ENCODE measurements at regions not wholly inside any gene's neighbourhood (a gene's known extent, or its start where the extent isn't known, plus 50 kb on each side); places are given as distances from the start of the nearest gene placed in this dataset.
"Not testable (repeated sequence)": the region's sequence is repeated elsewhere in the genome, so short reads cannot be mapped to it uniquely, and the experiment has no call there.

GRCh38 chr7:67616517-67616916 lies 619.9 kb downstream of the TYW1 start:
- DNase-seq (ENCODE audit: low spot score) = no peak

GRCh38 chr7:67618556-67619162 lies 622.0 kb downstream of the TYW1 start:
- DNase-seq (ENCODE audit: low spot score) = no peak

GRCh38 chr7:67619175-67619574 lies 622.5 kb downstream of the TYW1 start:
- DNase-seq (ENCODE audit: low spot score) = no peak

- no peak for DNase-seq (ENCODE audit: low spot score)
Measured at GRCh38 chr7:67620216-67620933, 623.7 kb downstream of the TYW1 start.

GRCh38 chr7:67621704-67622103 lies 625.1 kb downstream of the TYW1 start:
- DNase-seq (ENCODE audit: low spot score) = no peak

GRCh38 chr7:67625257-67625737 lies 628.7 kb downstream of the TYW1 start:
- no peak for DNase-seq (ENCODE audit: low spot score)

- DNase-seq (ENCODE audit: low spot score) = no peak
Measured at GRCh38 chr7:67631476-67631875, 634.8 kb downstream of the TYW1 start.

GRCh38 chr7:67635271-67635670 lies 638.6 kb downstream of the TYW1 start:
- DNase-seq (ENCODE audit: low spot score) = no peak

GRCh38 chr7:67636348-67637022 lies 639.9 kb downstream of the TYW1 start:
- no peak for DNase-seq (ENCODE audit: low spot score)

GRCh38 chr7:67637023-67637358 lies 640.4 kb downstream of the TYW1 start:
- no peak for DNase-seq (ENCODE audit: low spot score)

- not testable (repeated sequence) for DNase-seq (ENCODE audit: low spot score)
Measured at GRCh38 chr7:67642542-67642941, 645.9 kb downstream of the TYW1 start.

- no peak for DNase-seq (ENCODE audit: low spot score)
Measured at GRCh38 chr7:67644151-67644550, 647.5 kb downstream of the TYW1 start.

- no peak for DNase-seq (ENCODE audit: low spot score)
Measured at GRCh38 chr7:67652937-67653336, 656.3 kb downstream of the TYW1 start.

- no peak for DNase-seq (ENCODE audit: low spot score)
Measured at GRCh38 chr7:67653856-67654454, 657.3 kb downstream of the TYW1 start.

- DNase-seq (ENCODE audit: low spot score) = no peak
Measured at GRCh38 chr7:67654642-67655041, 658.0 kb downstream of the TYW1 start.

GRCh38 chr7:67655168-67655567 lies 658.5 kb downstream of the TYW1 start:
- DNase-seq (ENCODE audit: low spot score) = no peak

GRCh38 chr7:67659091-67659490 lies 662.5 kb downstream of the TYW1 start:
- DNase-seq (ENCODE audit: low spot score) = no peak

- no peak for DNase-seq (ENCODE audit: low spot score)
Measured at GRCh38 chr7:67662804-67663203, 666.2 kb downstream of the TYW1 start.

- DNase-seq (ENCODE audit: low spot score) = no peak
Measured at GRCh38 chr7:67663644-67664043, 667.0 kb downstream of the TYW1 start.

GRCh38 chr7:67666359-67666758 lies 669.7 kb downstream of the TYW1 start:
- DNase-seq (ENCODE audit: low spot score) = not testable (repeated sequence)

GRCh38 chr7:67671006-67671548 lies 674.4 kb downstream of the TYW1 start:
- no peak for DNase-seq (ENCODE audit: low spot score)

- no peak for DNase-seq (ENCODE audit: low spot score)
Measured at GRCh38 chr7:67673861-67674260, 677.2 kb downstream of the TYW1 start.

Measured in mesenteric fat pad (tissue), 1 donor.